ENCODE measurements at regions not wholly inside any gene's neighbourhood (a gene's known extent, or its start where the extent isn't known, plus 50 kb on each side); places are given as distances from the start of the nearest gene placed in this dataset.
A peak's percentile ranks its signal among the peaks of the same experiment; 100 is the strongest.

- TF ChIP-seq ZBTB49 (tag by site-specific recombination; IDR thresholded peaks at IDR 0.05; ENCODE audit: low read depth) (no peak), BCL11A (tag by site-specific recombination; IDR thresholded peaks at IDR 0.05; ENCODE audit: low read depth) (no peak), ZBTB20 (tag by site-specific recombination; IDR thresholded peaks at IDR 0.05) (no peak), ZFP37 (tag by site-specific recombination; IDR thresholded peaks at IDR 0.05) (no peak), ZNF48 (tag by site-specific recombination; IDR thresholded peaks at IDR 0.05) (no peak), ZNF658 (tag by site-specific recombination; IDR thresholded peaks at IDR 0.05) (no peak), ZNF18 (tag by site-specific recombination; IDR thresholded peaks at IDR 0.05) (0 out of 2 replicates have a peak, but pooled peaks have one; percentile 15)
These were observed 317.4 kb upstream of the UBE2E2 start (continued) for GRCh38 chr3:22885574-22886341.

GRCh38 chr3:22886439-22887068 is 316.6 kb upstream of the UBE2E2 start:
- TF ChIP-seq ZBTB1 (tag by site-specific recombination; IDR thresholded peaks at IDR 0.05) (no peak), ZNF239 (tag by site-specific recombination; IDR thresholded peaks at IDR 0.05) (no peak), REST (tag by site-specific recombination; IDR thresholded peaks at IDR 0.05) (0 out of 2 replicates have a peak, but pooled peaks have one; percentile 56), ZNF514 (tag by site-specific recombination; IDR thresholded peaks at IDR 0.05) (no peak), ZNF366 (tag by site-specific recombination; conservative IDR thresholded peaks at IDR 0.05) (no peak), ATF2 (tag by site-specific recombination; IDR thresholded peaks at IDR 0.05; ENCODE audit: low read depth) (no peak), ZNF529 (tag by site-specific recombination; IDR thresholded peaks at IDR 0.05; ENCODE audit: insufficient replicate concordance) (no peak)
- Histone ChIP-seq H3K4me1 (ENCODE audit: control insufficient read depth, insufficient read depth, low read length) (no peaks in the 10 kb centered on the region), H3K27ac (ENCODE audit: extremely low read depth, low read depth, low read length) (no peak overlapping the region), H3K9me3 (ENCODE audit: control insufficient read depth, insufficient read depth, low read depth, low read length) (no peaks in the 10 kb centered on the region), H3K36me3 (ENCODE audit: control insufficient read depth in 2 of 2, insufficient read depth in 1 of 2, low read length in 2 of 2) (no peaks in the 10 kb centered on the region), H3K4me3 (ENCODE audit: low read depth, low read length) (no peak overlapping the region)
- ChIA-PET CTCF (interaction anchor here (1.1 to 2.1 kb wide), 2 partner anchors 13 to 323 kb away, joined by 3 to 7 read pairs; no protein-coding TSS in a partner anchor), POLR2A (no interaction called here)

Measured in HEK293 (cell line).